Hepatocyte (in vitro differentiated cells): ENCODE measurements at regions not wholly inside any gene's neighbourhood (a gene's known extent, or its start where the extent isn't known, plus 50 kb on each side); places are given as distances from the start of the nearest gene placed in this dataset.

Experiments used
- DNase-seq: peaks from one replicate; pipeline ENCODE4 v3.0.0-alpha.2; 2016; ENCODE audit warnings: low spot score
- H2AFZ ChIP-seq: fragments of 200-600 bp; sonication (generic); 2 replicates; pipeline ENCODE4 v1.6.0; 2016; ENCODE audit warnings: antibody characterized with exemption, mild to moderate bottlenecking
- H3K27ac ChIP-seq: fragments of 200-600 bp; sonication (generic); 2 replicates; pipeline ENCODE4 v1.5.1; 2016; ENCODE audit warnings: mild to moderate bottlenecking
- H3K27me3 ChIP-seq: fragments of 200-600 bp; sonication (generic); 2 replicates; pipeline ENCODE4 v1.6.1; 2016
- H3K36me3 ChIP-seq: fragments of 200-600 bp; sonication (generic); replicated peaks from 2 replicates; pipeline ENCODE4 v1.5.1; 2016; ENCODE audit warnings: low read depth; ENCODE audit not compliant: insufficient read depth
- H3K4me1 ChIP-seq: fragments of 200-600 bp; sonication (generic); 2 replicates; pipeline ENCODE4 v1.5.1; 2016; ENCODE audit warnings: mild to moderate bottlenecking, moderate library complexity; ENCODE audit not compliant: insufficient read depth
- H3K4me2 ChIP-seq: fragments of 200-600 bp; sonication (generic); 2 replicates; pipeline ENCODE4 v1.6.0; 2016
- H3K4me3 ChIP-seq: fragments of 200-600 bp; sonication (generic); 2 replicates; pipeline ENCODE4 v1.5.1; 2016; ENCODE audit warnings: mild to moderate bottlenecking
- H3K79me2 ChIP-seq: fragments of 200-600 bp; sonication (generic); 2 replicates; pipeline ENCODE4 v1.6.0; 2017; ENCODE audit warnings: mild to moderate bottlenecking
- H3K9me2 ChIP-seq: fragments of 200-600 bp; sonication (generic); replicated peaks from 2 replicates; pipeline ENCODE4 v1.6.0; 2017; ENCODE audit warnings: mild to moderate bottlenecking; ENCODE audit not compliant: insufficient read depth
- H3K9me3 ChIP-seq: fragments of 200-600 bp; sonication (generic); 2 replicates; pipeline ENCODE4 v1.5.1; 2016; ENCODE audit warnings: low read depth, mild to moderate bottlenecking
- H4K20me1 ChIP-seq: fragments of 200-600 bp; sonication (generic); 2 replicates; pipeline ENCODE4 v1.6.0; 2016; ENCODE audit warnings: mild to moderate bottlenecking; ENCODE audit not compliant: insufficient read depth, poor library complexity, severe bottlenecking
- EZH2 ChIP-seq: fragments of 200-600 bp; sonication (generic); IDR thresholded peaks from 2 replicates; pipeline ENCODE4 v1.6.1; 2016; ENCODE audit warnings: antibody characterized with exemption, mild to moderate bottlenecking, borderline replicate concordance
- EZH2phosphoT487 ChIP-seq: fragments of 200-600 bp; sonication (generic); IDR thresholded peaks from one replicate; pipeline ENCODE4 v1.6.1; 2018; ENCODE audit warnings: antibody characterized with exemption, mild to moderate bottlenecking, low read depth, moderate library complexity; ENCODE audit not compliant: unreplicated experiment, severe bottlenecking
- WGBS: methylation state at CpG from one replicate; pipeline ENCODE4 v1.1.6; 2016; ENCODE audit warnings: low lambda C conversion rate; ENCODE audit errors: missing lambda C conversion rate; 5-methylcytosine and 5-hydroxymethylcytosine counted together
- TF ChIP-seq, protein P1 (sequence below): fragments of 200-600 bp; sonication (generic); IDR thresholded peaks from 2 replicates; pipeline ENCODE4 v1.5.1; 2016; ENCODE audit warnings: antibody characterized with exemption, mild to moderate bottlenecking; ENCODE audit not compliant: poor library complexity

DNA sequence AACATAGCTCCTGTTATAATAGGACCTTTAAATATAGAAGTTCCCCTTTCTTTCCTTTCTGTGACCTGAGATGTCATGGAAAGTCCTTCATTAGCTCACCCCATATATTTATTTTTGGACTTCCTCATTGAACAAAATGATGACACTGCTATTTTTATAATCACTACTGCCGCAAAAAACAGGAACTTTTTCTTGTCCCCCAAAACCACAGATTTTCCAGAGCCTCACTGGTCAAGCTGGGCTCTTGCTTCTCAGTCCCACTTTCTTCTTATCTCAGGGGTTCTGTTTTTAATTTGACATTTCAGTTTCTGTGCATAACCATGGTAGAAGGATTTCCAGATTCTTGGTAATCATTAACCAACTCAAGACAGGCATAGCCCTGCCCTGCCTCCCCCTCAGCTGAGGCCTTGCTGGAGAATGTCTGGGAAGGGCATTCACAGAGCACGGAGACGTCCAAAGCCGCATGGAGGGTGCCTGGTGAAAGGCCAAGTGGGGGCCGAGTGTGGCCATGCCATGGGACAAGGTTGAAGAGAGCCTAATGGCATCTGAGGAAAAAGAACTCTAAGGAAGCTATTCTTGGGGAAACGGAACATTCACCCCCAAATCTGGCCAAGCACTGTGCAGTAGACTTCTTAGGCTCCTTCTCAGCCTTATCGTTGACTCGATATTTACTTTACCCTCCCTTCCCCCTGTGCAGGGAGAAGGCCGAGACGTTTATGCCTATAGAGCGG is 73.7 kb downstream of the EDN1 start:
- peak overlapping the region; percentile 93 for H3K27ac ChIP-seq
- no peaks in the 10 kb centered on the region for H3K79me2 ChIP-seq
- no peaks in the 10 kb centered on the region for H3K9me3 ChIP-seq
- H3K36me3 ChIP-seq: no peaks in the 10 kb centered on the region
- H3K4me1 ChIP-seq: peaks cover 23% of the 10 kb centered on the region
- H2AFZ ChIP-seq: no peak overlapping the region
- H3K4me2 ChIP-seq: peak overlapping the region; percentile 55
- TF ChIP-seq EZH2phosphoT487 (no peak), EZH2 (no peak)
- H3K4me3 ChIP-seq: no peak overlapping the region
- H3K27me3 ChIP-seq: no peaks in the 10 kb centered on the region
- H4K20me1 ChIP-seq: no peaks in the 10 kb centered on the region
- no peaks in the 10 kb centered on the region for H3K9me2 ChIP-seq
- 70% methylated on average over 11 of the region's 11 CpGs for WGBS
- peak; percentile 77 for DNase-seq

DNA sequence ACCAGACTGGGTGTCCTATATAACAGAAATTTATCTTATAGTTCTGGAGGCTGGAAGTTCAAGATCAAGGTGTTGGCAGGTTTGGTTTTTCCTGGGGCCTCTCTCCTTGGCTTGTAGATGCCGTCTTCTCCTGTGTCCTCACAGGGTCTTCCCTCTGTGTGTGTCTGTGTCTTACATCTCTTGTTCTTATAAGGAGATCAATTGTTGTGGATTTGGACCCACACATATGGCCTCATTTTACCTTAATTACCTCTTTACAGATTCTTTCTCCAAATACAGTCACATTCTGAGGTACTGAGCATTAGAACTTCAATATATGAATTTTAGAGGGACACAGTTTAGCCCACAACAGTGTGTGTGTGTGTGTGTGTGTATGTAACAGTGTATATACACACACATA is 74.5 kb downstream of the EDN1 start:
- Histone ChIP-seq H3K4me2 (peak overlapping the region; percentile 59), H3K4me3 (no peak overlapping the region), H2AFZ (no peak overlapping the region), H4K20me1 (no peaks in the 10 kb centered on the region), H3K9me2 (no peaks in the 10 kb centered on the region), H3K4me1 (peaks cover 24% of the 10 kb centered on the region), H3K27me3 (no peaks in the 10 kb centered on the region), H3K27ac (peak overlapping the region; percentile 93), H3K36me3 (no peaks in the 10 kb centered on the region), H3K9me3 (no peaks in the 10 kb centered on the region), H3K79me2 (no peaks in the 10 kb centered on the region)
- WGBS: 71% methylated on average over 1 of the region's 1 CpG
- TF ChIP-seq EZH2 (no peak), EZH2phosphoT487 (no peak)
- TF ChIP-seq, protein P1, sequence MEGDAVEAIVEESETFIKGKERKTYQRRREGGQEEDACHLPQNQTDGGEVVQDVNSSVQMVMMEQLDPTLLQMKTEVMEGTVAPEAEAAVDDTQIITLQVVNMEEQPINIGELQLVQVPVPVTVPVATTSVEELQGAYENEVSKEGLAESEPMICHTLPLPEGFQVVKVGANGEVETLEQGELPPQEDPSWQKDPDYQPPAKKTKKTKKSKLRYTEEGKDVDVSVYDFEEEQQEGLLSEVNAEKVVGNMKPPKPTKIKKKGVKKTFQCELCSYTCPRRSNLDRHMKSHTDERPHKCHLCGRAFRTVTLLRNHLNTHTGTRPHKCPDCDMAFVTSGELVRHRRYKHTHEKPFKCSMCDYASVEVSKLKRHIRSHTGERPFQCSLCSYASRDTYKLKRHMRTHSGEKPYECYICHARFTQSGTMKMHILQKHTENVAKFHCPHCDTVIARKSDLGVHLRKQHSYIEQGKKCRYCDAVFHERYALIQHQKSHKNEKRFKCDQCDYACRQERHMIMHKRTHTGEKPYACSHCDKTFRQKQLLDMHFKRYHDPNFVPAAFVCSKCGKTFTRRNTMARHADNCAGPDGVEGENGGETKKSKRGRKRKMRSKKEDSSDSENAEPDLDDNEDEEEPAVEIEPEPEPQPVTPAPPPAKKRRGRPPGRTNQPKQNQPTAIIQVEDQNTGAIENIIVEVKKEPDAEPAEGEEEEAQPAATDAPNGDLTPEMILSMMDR: no peak
- no peak for DNase-seq

DNA sequence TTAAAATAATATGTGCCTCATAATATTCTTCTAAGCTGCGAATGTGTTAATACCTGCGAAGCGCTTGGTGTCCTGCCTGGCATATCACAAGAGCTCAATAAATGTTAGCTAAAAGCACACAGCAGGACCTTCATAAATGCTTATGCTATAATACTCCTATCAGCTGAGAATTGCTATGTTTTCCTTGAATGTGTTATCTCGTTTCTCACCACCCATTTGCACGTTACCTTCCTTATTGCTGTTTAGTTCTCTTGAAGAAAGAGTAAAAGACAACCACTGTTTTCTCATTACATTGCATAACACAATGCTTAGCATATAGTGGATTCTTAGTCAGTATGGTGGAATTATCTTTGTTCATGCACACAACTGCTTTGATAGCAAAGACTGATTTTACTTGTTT is 76.6 kb downstream of the EDN1 start:
- Histone ChIP-seq H3K4me3 (no peak overlapping the region), H2AFZ (no peak overlapping the region), H3K4me2 (no peak overlapping the region), H3K79me2 (no peaks in the 10 kb centered on the region), H3K9me2 (no peaks in the 10 kb centered on the region), H3K36me3 (no peaks in the 10 kb centered on the region), H3K27ac (peak overlapping the region; percentile 93), H3K4me1 (peaks cover 43% of the 10 kb centered on the region), H3K27me3 (no peaks in the 10 kb centered on the region), H3K9me3 (no peaks in the 10 kb centered on the region), H4K20me1 (no peaks in the 10 kb centered on the region)
- TF ChIP-seq EZH2phosphoT487: no peak
- TF ChIP-seq EZH2: no peak
- TF ChIP-seq, protein P1: no peak
- no peak for DNase-seq
- WGBS: 83% methylated on average over 5 of the region's 5 CpGs

DNA sequence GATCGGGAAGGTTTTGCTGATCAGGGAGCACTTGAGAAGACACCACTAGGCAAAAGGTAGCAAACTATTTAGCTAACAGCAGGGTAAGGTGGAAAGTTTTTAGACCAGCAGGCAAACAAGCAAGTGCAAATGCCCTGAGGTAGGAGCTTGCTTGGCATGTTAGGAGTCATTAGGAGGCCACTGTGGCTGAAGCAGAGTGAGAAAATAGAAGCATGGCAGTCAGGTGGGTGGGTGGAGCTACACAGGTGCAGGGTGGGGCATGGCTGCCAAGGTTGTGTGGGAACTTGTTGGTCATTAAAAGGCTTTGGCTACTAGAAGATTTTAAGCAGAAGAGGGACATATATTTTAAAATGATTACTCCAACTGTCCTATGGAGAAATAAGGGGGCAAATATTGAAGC is 77.3 kb downstream of the EDN1 start:
- H4K20me1 ChIP-seq: no peaks in the 10 kb centered on the region
- DNase-seq: no peak
- H3K9me2 ChIP-seq: no peaks in the 10 kb centered on the region
- H3K9me3 ChIP-seq: no peaks in the 10 kb centered on the region
- no peaks in the 10 kb centered on the region for H3K27me3 ChIP-seq
- H2AFZ ChIP-seq: no peak overlapping the region
- H3K4me2 ChIP-seq: no peak overlapping the region
- H3K4me3 ChIP-seq: no peak overlapping the region
- TF ChIP-seq EZH2phosphoT487 (no peak), EZH2 (no peak)
- TF ChIP-seq, protein P1: no peak
- H3K4me1 ChIP-seq: peaks cover 49% of the 10 kb centered on the region
- peak overlapping the region; percentile 93 for H3K27ac ChIP-seq
- WGBS: 100% methylated on average over 1 of the region's 1 CpG
- no peaks in the 10 kb centered on the region for H3K36me3 ChIP-seq
- H3K79me2 ChIP-seq: no peaks in the 10 kb centered on the region
